ENCODE measurements at regions not wholly inside any gene's neighbourhood (a gene's known extent, or its start where the extent isn't known, plus 50 kb on each side); places are given as distances from the start of the nearest gene placed in this dataset.

- no peak for TF ChIP-seq CTCF (optimal IDR thresholded peaks at IDR 0.05 in 1 of 3, IDR thresholded peaks at IDR 0.05 in 1 of 3, conservative IDR thresholded peaks at IDR 0.05 in 1 of 3; ENCODE audit: extremely low read depth in 1 of 3, insufficient read depth in 2 of 3, low read length in 3 of 3)
- no peak for TF ChIP-seq EZH2 (IDR thresholded peaks at IDR 0.05; ENCODE audit: low read length)
- Histone ChIP-seq H3K9me3 (ENCODE audit: control insufficient read depth, low read depth, low read length) (no peaks in the 10 kb centered on the region), H2AFZ (ENCODE audit: control insufficient read depth, low read length) (no peak overlapping the region), H3K9ac (ENCODE audit: control insufficient read depth, extremely low read depth, insufficient read depth, low read length) (no peak overlapping the region), H4K20me1 (ENCODE audit: control insufficient read depth, extremely low read depth, insufficient read depth, low read length) (no peaks in the 10 kb centered on the region), H3K4me3 (ENCODE audit: control insufficient read depth in 2 of 3, extremely low read depth in 1 of 3, insufficient read depth in 2 of 3, low read depth in 1 of 3, low read length in 3 of 3) (no peak overlapping the region), H3K9me1 (ENCODE audit: control insufficient read depth, extremely low read depth, insufficient read depth, low read length) (no peaks in the 10 kb centered on the region), H3K4me2 (ENCODE audit: control insufficient read depth, extremely low read depth, insufficient read depth, low read depth, low read length) (no peak overlapping the region), H3K79me2 (ENCODE audit: control insufficient read depth, insufficient read depth, low read length) (no peaks in the 10 kb centered on the region), H3K4me1 (ENCODE audit: control insufficient read depth, extremely low read depth, insufficient read depth, low read length) (no peaks in the 10 kb centered on the region), H3K36me3 (ENCODE audit: control insufficient read depth in 2 of 2, extremely low read depth in 1 of 2, insufficient read depth in 2 of 2, low read length in 2 of 2) (no peaks in the 10 kb centered on the region), H3K27me3 (ENCODE audit: control insufficient read depth, extremely low read depth, insufficient read depth, low read length) (no peaks in the 10 kb centered on the region), H3K27ac (ENCODE audit: control insufficient read depth, insufficient read depth, low read length) (no peak overlapping the region)
- DNase-seq (ENCODE audit: low read depth, low spot score), result no peak
- peak; percentile 56 for FAIRE-seq
- dilution Hi-C loops (cut with MboI; ENCODE audit: extremely low pct_ligation_motif_present, low sequenced_read_pairs), result no loop called here
Measured at GRCh38 chr5:86979811-86980411, 287.8 kb upstream of the RASA1 start.

GRCh38 chr5:86981898-86982297, 285.8 kb upstream of the RASA1 start:
- Histone ChIP-seq H3K9me1 (ENCODE audit: control insufficient read depth, extremely low read depth, insufficient read depth, low read length) (no peaks in the 10 kb centered on the region), H3K27me3 (ENCODE audit: control insufficient read depth, extremely low read depth, insufficient read depth, low read length) (no peaks in the 10 kb centered on the region), H3K4me1 (ENCODE audit: control insufficient read depth, extremely low read depth, insufficient read depth, low read length) (no peaks in the 10 kb centered on the region), H2AFZ (ENCODE audit: control insufficient read depth, low read length) (no peak overlapping the region), H3K79me2 (ENCODE audit: control insufficient read depth, insufficient read depth, low read length) (no peaks in the 10 kb centered on the region), H3K36me3 (ENCODE audit: control insufficient read depth in 2 of 2, extremely low read depth in 1 of 2, insufficient read depth in 2 of 2, low read length in 2 of 2) (no peaks in the 10 kb centered on the region), H3K27ac (ENCODE audit: control insufficient read depth, insufficient read depth, low read length) (no peak overlapping the region), H3K4me3 (ENCODE audit: control insufficient read depth in 2 of 3, extremely low read depth in 1 of 3, insufficient read depth in 2 of 3, low read depth in 1 of 3, low read length in 3 of 3) (no peak overlapping the region), H3K9ac (ENCODE audit: control insufficient read depth, extremely low read depth, insufficient read depth, low read length) (no peak overlapping the region), H3K9me3 (ENCODE audit: control insufficient read depth, low read depth, low read length) (no peaks in the 10 kb centered on the region), H3K4me2 (ENCODE audit: control insufficient read depth, extremely low read depth, insufficient read depth, low read depth, low read length) (no peak overlapping the region), H4K20me1 (ENCODE audit: control insufficient read depth, extremely low read depth, insufficient read depth, low read length) (no peaks in the 10 kb centered on the region)
- FAIRE-seq, result no peak
- no peak for DNase-seq (ENCODE audit: low read depth, low spot score)
- dilution Hi-C loops (cut with MboI; ENCODE audit: extremely low pct_ligation_motif_present, low sequenced_read_pairs), result no loop called here
- no peak for TF ChIP-seq EZH2 (IDR thresholded peaks at IDR 0.05; ENCODE audit: low read length)
- no peak for TF ChIP-seq CTCF (optimal IDR thresholded peaks at IDR 0.05 in 1 of 3, IDR thresholded peaks at IDR 0.05 in 1 of 3, conservative IDR thresholded peaks at IDR 0.05 in 1 of 3; ENCODE audit: extremely low read depth in 1 of 3, insufficient read depth in 2 of 3, low read length in 3 of 3)
